ENCODE measurements at regions not wholly inside any gene's neighbourhood (a gene's known extent, or its start where the extent isn't known, plus 50 kb on each side); places are given as distances from the start of the nearest gene placed in this dataset.

DNA sequence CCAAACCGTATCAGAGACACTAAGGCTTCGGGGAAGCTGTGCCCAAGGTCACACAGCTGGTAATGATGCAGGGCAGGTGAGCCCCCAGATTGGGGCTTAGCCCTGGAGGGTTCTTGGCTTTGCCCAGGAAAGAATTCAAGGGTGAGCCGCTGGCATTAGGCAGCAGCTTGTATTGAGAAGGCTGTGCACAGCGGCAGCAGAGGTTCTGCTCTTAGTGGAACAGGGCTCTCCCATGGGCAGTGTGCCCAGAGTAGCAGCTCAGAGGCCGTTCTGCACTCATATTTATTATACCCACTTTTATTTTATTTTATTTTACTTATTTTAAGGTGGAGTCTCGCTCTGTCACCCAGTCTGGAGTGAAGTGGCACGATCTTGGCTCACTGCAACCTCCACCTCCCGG, 85.8 kb upstream of the IER5L start:
- H3K9me3 ChIP-seq (replicated peaks; ENCODE audit: control insufficient read depth, insufficient read depth, low read length), result no peaks in the 10 kb centered on the region
- CTCF ChIA-PET, result no interaction called here
- dilution Hi-C loops (cut with MboI; ENCODE audit: extremely low pct_ligation_motif_present, low sequenced_read_pairs), result no loop called here

More for the DNA sequence above, 85.8 kb upstream of the IER5L start:
- H3K9me1 ChIP-seq (replicated peaks; ENCODE audit: control insufficient read depth, extremely low read depth, insufficient read depth, low read length), result no peaks in the 10 kb centered on the region
- H3K27ac ChIP-seq (ENCODE audit: insufficient read depth, low read depth, low read length), result no peak overlapping the region
- BruUV-seq (replicated peaks), result no TSS peak
- intact Hi-C loops (cut with micrococcal nuclease), result no loop called here
- H4K20me1 ChIP-seq (replicated peaks; ENCODE audit: control insufficient read depth, extremely low read depth, insufficient read depth, low read length), result no peaks in the 10 kb centered on the region
- no peaks in the 10 kb centered on the region for H3K4me1 ChIP-seq (ENCODE audit: control insufficient read depth, extremely low read depth, insufficient read depth, low read length)
- no peaks in the 10 kb centered on the region for H3K36me3 ChIP-seq (ENCODE audit: control insufficient read depth in 2 of 2, extremely low read depth in 1 of 2, insufficient read depth in 2 of 2, low read length in 2 of 2)
- no peak overlapping the region for H3K4me2 ChIP-seq (ENCODE audit: insufficient read depth, low read length)
- FAIRE-seq (no peak), DNase-seq (ENCODE audit: low read depth, low spot score) (no peak)
- H3K27me3 ChIP-seq (ENCODE audit: control insufficient read depth in 2 of 2, insufficient read depth in 2 of 2, low read length in 2 of 2), result peaks cover 0 to 5% of the 10 kb centered on the region in 2 experiments
- H3K79me2 ChIP-seq (ENCODE audit: control insufficient read depth, insufficient read depth, low read length), result no peaks in the 10 kb centered on the region
- TF ChIP-seq MYC (IDR thresholded peaks at IDR 0.05; ENCODE audit: low read depth, low read length), result no peak
- TF ChIP-seq FOS (IDR thresholded peaks at IDR 0.05; ENCODE audit: borderline replicate concordance, insufficient read depth, low read length), result no peak
- TF ChIP-seq POLR2A (IDR thresholded peaks at IDR 0.05; ENCODE audit: low read depth, low read length), result no peak
- TF ChIP-seq, protein P1, sequence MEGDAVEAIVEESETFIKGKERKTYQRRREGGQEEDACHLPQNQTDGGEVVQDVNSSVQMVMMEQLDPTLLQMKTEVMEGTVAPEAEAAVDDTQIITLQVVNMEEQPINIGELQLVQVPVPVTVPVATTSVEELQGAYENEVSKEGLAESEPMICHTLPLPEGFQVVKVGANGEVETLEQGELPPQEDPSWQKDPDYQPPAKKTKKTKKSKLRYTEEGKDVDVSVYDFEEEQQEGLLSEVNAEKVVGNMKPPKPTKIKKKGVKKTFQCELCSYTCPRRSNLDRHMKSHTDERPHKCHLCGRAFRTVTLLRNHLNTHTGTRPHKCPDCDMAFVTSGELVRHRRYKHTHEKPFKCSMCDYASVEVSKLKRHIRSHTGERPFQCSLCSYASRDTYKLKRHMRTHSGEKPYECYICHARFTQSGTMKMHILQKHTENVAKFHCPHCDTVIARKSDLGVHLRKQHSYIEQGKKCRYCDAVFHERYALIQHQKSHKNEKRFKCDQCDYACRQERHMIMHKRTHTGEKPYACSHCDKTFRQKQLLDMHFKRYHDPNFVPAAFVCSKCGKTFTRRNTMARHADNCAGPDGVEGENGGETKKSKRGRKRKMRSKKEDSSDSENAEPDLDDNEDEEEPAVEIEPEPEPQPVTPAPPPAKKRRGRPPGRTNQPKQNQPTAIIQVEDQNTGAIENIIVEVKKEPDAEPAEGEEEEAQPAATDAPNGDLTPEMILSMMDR (IDR thresholded peaks at IDR 0.05; ENCODE audit: extremely low read depth in 1 of 2, insufficient read depth in 1 of 2, low read depth in 1 of 2, low read length in 2 of 2), result no peak
- TF ChIP-seq JUN (IDR thresholded peaks at IDR 0.05; ENCODE audit: borderline replicate concordance, insufficient read depth, insufficient read length, low read depth), result no peak
- TF ChIP-seq, protein P2, sequence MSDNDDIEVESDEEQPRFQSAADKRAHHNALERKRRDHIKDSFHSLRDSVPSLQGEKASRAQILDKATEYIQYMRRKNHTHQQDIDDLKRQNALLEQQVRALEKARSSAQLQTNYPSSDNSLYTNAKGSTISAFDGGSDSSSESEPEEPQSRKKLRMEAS (IDR thresholded peaks at IDR 0.05; ENCODE audit: insufficient read depth, insufficient read length), result no peak
- no peak for TF ChIP-seq POLR2AphosphoS5 (IDR thresholded peaks at IDR 0.05; ENCODE audit: insufficient read depth, low read depth, low read length)
- TF ChIP-seq EZH2 (IDR thresholded peaks at IDR 0.05; ENCODE audit: borderline replicate concordance, low read depth, low read length, severe bottlenecking), result no peak
- no peak for TF ChIP-seq GATA2 (IDR thresholded peaks at IDR 0.05; ENCODE audit: insufficient read depth, insufficient read length, low read depth, low read length)
- no peak overlapping the region for H2AFZ ChIP-seq (ENCODE audit: low read depth, low read length)
- no peak overlapping the region for H3K9ac ChIP-seq (replicated peaks; ENCODE audit: extremely low read depth, insufficient read depth, low read length)
- POLR2A ChIA-PET, result no interaction called here
- no peak overlapping the region for H3K4me3 ChIP-seq (replicated peaks in 1 of 3; ENCODE audit: insufficient read depth in 1 of 3, low read depth in 1 of 3, low read length in 3 of 3)

All from endothelial cell of umbilical vein (primary cell).